ENCODE measurements at regions not wholly inside any gene's neighbourhood (a gene's known extent, or its start where the extent isn't known, plus 50 kb on each side); places are given as distances from the start of the nearest gene placed in this dataset.

- TF ChIP-seq POLR2A (IDR thresholded peaks at IDR 0.05; ENCODE audit: low read depth, low read length) (no peak), POLR2AphosphoS5 (IDR thresholded peaks at IDR 0.05; ENCODE audit: low read depth, low read length) (no peak), TAF1 (IDR thresholded peaks at IDR 0.05; ENCODE audit: low read depth, low read length) (no peak)
These were observed 139.9 kb downstream of the PTGER3 start for GRCh38 chr1:70907563-70908310.

All from GM12891 (cell line).